WTC11 (cell line): ENCODE measurements at regions not wholly inside any gene's neighbourhood (a gene's known extent, or its start where the extent isn't known, plus 50 kb on each side); places are given as distances from the start of the nearest gene placed in this dataset.

Source experiments
- CTCF ChIP-seq: fragments of 200-600 bp; IDR thresholded peaks from 2 replicates; pipeline ENCODE4 v1.8.0; 2022; ENCODE audit warnings: antibody characterized with exemption
- FOXP1 ChIP-seq: sonication (generic); formaldehyde crosslinking; IDR thresholded peaks from 2 replicates; pipeline ENCODE4 v1.8.0; 2022; ENCODE audit warnings: missing genetic modification reagents, mild to moderate bottlenecking, moderate library complexity, borderline replicate concordance
- JUN ChIP-seq: sonication (generic); formaldehyde crosslinking; IDR thresholded peaks from 2 replicates; pipeline ENCODE4 v1.8.0; 2023; ENCODE audit warnings: mild to moderate bottlenecking, missing genetic modification reagents
- KAT7 ChIP-seq: sonication (generic); formaldehyde crosslinking; IDR thresholded peaks from 2 replicates; pipeline ENCODE4 v1.8.1; 2023; ENCODE audit warnings: missing genetic modification reagents, mild to moderate bottlenecking, borderline replicate concordance
- MLX ChIP-seq: sonication (generic); formaldehyde crosslinking; IDR thresholded peaks from 2 replicates; pipeline ENCODE4 v1.8.1; 2023; ENCODE audit warnings: mild to moderate bottlenecking, missing genetic modification reagents, moderate library complexity

- TF ChIP-seq JUN (no peak), CTCF (no peak), KAT7 (CRISPR knock-in tag) (no peak), FOXP1 (CRISPR knock-in tag) (no peak), MLX (CRISPR knock-in tag) (no peak)
Measured at GRCh38 chr2:132267105-132267497, 105.3 kb upstream of the ANKRD30BL start.
